Uterus (tissue), 2 donors: ENCODE measurements at regions not wholly inside any gene's neighbourhood (a gene's known extent, or its start where the extent isn't known, plus 50 kb on each side); places are given as distances from the start of the nearest gene placed in this dataset.

Source experiments
- CTCF ChIP-seq, 4 experiments: fragments of 200-600 bp in 2 of 4; fragments of 450-650 bp in 2 of 4; sonication (generic) in 2 of 4; IDR thresholded peaks; one replicate each; pipeline ENCODE4 v1.5.1; 2016 to 2019; ENCODE audit warnings: antibody characterized with exemption in 4 of 4, mild to moderate bottlenecking in 2 of 4, moderate library complexity in 1 of 4
- POLR2A ChIP-seq, 2 donors: fragments of 450-650 bp; IDR thresholded peaks; one replicate each; pipeline ENCODE4 v1.6.1; 2016; ENCODE audit warnings: antibody characterized with exemption in 2 of 2, mild to moderate bottlenecking in 1 of 2, moderate library complexity in 1 of 2

- TF ChIP-seq CTCF (IDR thresholded peaks at IDR 0.05): no peak
- TF ChIP-seq POLR2A (IDR thresholded peaks at IDR 0.05): no peak
These were observed 643.9 kb downstream of the TBC1D4 start for GRCh38 chr13:74838096-74838495.
